IgD-negative memory B cell (primary cell): ENCODE measurements at regions not wholly inside any gene's neighbourhood (a gene's known extent, or its start where the extent isn't known, plus 50 kb on each side); places are given as distances from the start of the nearest gene placed in this dataset.

Experiments used
- H3K27ac Mint-ChIP-seq, 3 donors: one replicate each; pipeline ENCODE4 v1.8.0; 2020 to 2022; ENCODE audit warnings: mild to moderate bottlenecking in 3 of 3, mixed read lengths in 3 of 3, moderate library complexity in 1 of 3
- H3K27me3 Mint-ChIP-seq: one replicate; pipeline ENCODE4 v1.8.0; 2021; ENCODE audit warnings: mixed read lengths
- H3K36me3 Mint-ChIP-seq: one replicate; pipeline ENCODE4 v1.8.0; 2020; ENCODE audit warnings: mild to moderate bottlenecking, mixed read lengths
- H3K4me1 Mint-ChIP-seq, 3 donors: one replicate each; pipeline ENCODE4 v1.8.0; 2020 to 2022; ENCODE audit warnings: mixed read lengths in 3 of 3, mild to moderate bottlenecking in 1 of 3
- H3K4me3 Mint-ChIP-seq, 4 donors: one replicate each; pipeline ENCODE4 v1.8.0; 2020 to 2022; ENCODE audit warnings: mild to moderate bottlenecking in 4 of 4, mixed read lengths in 4 of 4, moderate library complexity in 3 of 4
- H3K9me3 Mint-ChIP-seq, 3 donors: one replicate each; pipeline ENCODE4 v1.8.0; 2020 to 2021; ENCODE audit warnings: mixed read lengths in 3 of 3, mild to moderate bottlenecking in 1 of 3

GRCh38 chr18:51525453-51526225, 328.2 kb upstream of the MEX3C start:
- Mint-ChIP-seq H3K9me3 (peaks cover 0 to 1% (median 0%) of the 10 kb centered on the region in 3 donors), H3K27ac (no peak overlapping the region), H3K4me1 (no peaks in the 10 kb centered on the region), H3K36me3 (no peaks in the 10 kb centered on the region), H3K4me3 (peak overlapping the region in 1 of 4 donors; percentile 62), H3K27me3 (peaks cover 1% of the 10 kb centered on the region)

- no peaks in the 10 kb centered on the region for H3K4me1 Mint-ChIP-seq
- H3K36me3 Mint-ChIP-seq: no peaks in the 10 kb centered on the region
- no peak overlapping the region for H3K4me3 Mint-ChIP-seq
- peaks cover 0 to 3% (median 3%) of the 10 kb centered on the region in 3 donors for H3K9me3 Mint-ChIP-seq
- peaks cover 1% of the 10 kb centered on the region for H3K27me3 Mint-ChIP-seq
- H3K27ac Mint-ChIP-seq: no peak overlapping the region
Measured at GRCh38 chr18:51527826-51528225, 330.3 kb upstream of the MEX3C start.

DNA sequence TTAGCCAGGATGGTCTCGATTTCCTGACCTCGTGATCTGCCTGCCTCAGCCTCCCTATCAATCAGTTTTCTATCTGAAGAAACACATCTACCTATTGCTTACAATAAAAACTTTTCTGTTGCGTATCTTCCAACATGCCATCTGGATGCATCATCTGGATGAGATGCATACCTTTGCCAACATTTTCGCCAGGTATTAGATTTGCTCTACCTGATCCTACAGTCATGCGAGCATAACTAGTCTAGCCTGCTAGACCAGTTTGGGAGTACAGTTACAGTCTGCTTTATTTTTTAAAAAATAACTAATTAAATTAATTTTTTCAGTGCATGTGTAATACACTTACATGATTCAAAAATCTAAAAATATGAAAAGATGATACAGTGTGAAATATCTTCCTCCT, 334.0 kb upstream of the MEX3C start:
- Mint-ChIP-seq H3K9me3 (peaks cover 0 to 7% (median 7%) of the 10 kb centered on the region in 3 donors), H3K36me3 (no peaks in the 10 kb centered on the region), H3K27ac (no peak overlapping the region), H3K27me3 (peaks cover 1% of the 10 kb centered on the region), H3K4me1 (no peaks in the 10 kb centered on the region), H3K4me3 (no peak overlapping the region)

- peaks cover 0 to 9% (median 7%) of the 10 kb centered on the region in 3 donors for H3K9me3 Mint-ChIP-seq
- peaks cover 3 to 7% (median 4%) of the 10 kb centered on the region in 3 donors for H3K4me1 Mint-ChIP-seq
- peak overlapping the region in 1 of 4 donors; percentile 71 for H3K4me3 Mint-ChIP-seq
- H3K36me3 Mint-ChIP-seq: peaks cover 1% of the 10 kb centered on the region
- H3K27ac Mint-ChIP-seq: no peak overlapping the region
- H3K27me3 Mint-ChIP-seq: no peaks in the 10 kb centered on the region
Measured at GRCh38 chr18:51537487-51537886, 340.0 kb upstream of the MEX3C start.

DNA sequence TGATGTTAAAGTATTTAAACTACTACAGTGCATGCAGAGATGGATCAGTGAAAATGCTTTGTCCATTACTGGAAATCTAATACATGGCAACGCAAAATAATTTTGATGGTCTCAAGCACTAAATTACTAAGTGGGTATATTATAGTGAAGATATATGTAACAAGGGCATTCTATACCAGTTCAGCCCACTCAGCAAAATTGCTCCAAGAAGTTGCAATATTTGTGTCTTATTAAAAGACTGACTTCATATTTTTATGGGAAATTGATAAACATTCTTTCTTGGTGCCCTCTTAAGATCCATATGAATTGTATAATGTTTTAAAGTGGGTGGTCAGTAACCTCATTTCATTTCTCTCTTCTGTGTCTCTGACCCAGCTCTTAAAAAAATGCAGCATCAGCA, 343.1 kb upstream of the MEX3C start:
- H3K9me3 Mint-ChIP-seq: peaks cover 0 to 3% (median 0%) of the 10 kb centered on the region in 3 donors
- peaks cover 3 to 7% (median 4%) of the 10 kb centered on the region in 3 donors for H3K4me1 Mint-ChIP-seq
- H3K36me3 Mint-ChIP-seq: peaks cover 1% of the 10 kb centered on the region
- no peak overlapping the region for H3K27ac Mint-ChIP-seq
- no peaks in the 10 kb centered on the region for H3K27me3 Mint-ChIP-seq
- H3K4me3 Mint-ChIP-seq: no peak overlapping the region

DNA sequence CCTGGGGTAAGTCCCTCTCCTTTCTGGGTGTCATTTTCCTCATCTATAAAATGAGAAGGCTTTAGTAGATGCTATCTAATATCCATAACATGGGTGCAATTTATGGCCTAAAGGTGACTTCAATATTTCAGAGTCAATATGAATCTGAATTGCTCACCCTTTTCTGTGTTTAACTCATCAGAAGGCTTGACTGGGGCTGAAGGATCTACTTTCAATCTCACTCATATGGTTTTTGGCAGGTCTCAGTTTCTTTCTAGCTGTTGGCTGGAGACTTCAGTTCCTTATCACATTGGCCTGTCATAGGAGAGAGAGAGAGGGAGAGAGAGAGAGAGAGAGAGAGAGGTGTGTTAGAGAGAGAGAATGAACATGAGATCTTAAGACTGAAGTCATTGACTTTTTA, 343.7 kb upstream of the MEX3C start:
- peaks cover 0 to 3% (median 0%) of the 10 kb centered on the region in 3 donors for H3K9me3 Mint-ChIP-seq

DNA sequence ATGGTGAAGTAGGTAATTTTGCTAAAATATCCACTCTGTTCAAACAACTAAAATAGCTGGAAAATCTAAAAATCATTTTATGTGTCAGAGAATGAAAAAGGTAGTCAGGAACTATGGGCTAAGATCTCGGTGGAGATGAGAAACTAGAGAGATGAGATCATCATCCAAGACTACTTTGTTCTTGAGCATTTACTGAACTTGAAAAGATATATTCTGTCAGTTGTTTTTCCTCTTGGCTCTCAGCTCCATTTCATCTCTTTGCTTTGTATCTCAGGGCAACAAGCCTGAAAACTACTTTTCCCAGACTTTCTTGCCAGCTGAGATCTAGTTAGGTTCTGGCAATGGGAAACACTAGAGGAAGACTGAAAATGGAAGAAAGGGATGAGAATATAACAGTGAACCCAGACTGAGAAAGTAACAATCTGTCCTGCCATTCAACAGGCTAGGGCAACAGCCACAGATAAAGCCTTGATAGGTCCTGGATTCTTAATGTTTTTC, 346.2 kb upstream of the MEX3C start:
- Mint-ChIP-seq H3K4me3 (no peak overlapping the region), H3K27me3 (no peaks in the 10 kb centered on the region), H3K36me3 (peaks cover 1% of the 10 kb centered on the region), H3K27ac (no peak overlapping the region), H3K4me1 (peaks cover 0 to 3% (median 0%) of the 10 kb centered on the region in 3 donors), H3K9me3 (peaks cover 0 to 3% (median 0%) of the 10 kb centered on the region in 3 donors)

More for the DNA sequence above, 343.7 kb upstream of the MEX3C start:
- H3K27me3 Mint-ChIP-seq: no peaks in the 10 kb centered on the region
- peaks cover 3 to 7% (median 4%) of the 10 kb centered on the region in 3 donors for H3K4me1 Mint-ChIP-seq
- no peak overlapping the region for H3K27ac Mint-ChIP-seq
- no peak overlapping the region for H3K4me3 Mint-ChIP-seq
- H3K36me3 Mint-ChIP-seq: peaks cover 1% of the 10 kb centered on the region

- Mint-ChIP-seq H3K36me3 (no peaks in the 10 kb centered on the region), H3K4me3 (no peak overlapping the region), H3K9me3 (no peaks in the 10 kb centered on the region), H3K4me1 (peaks cover 0 to 2% (median 0%) of the 10 kb centered on the region in 3 donors), H3K27me3 (no peaks in the 10 kb centered on the region), H3K27ac (no peak overlapping the region)
Measured at GRCh38 chr18:51545446-51545845, 348.0 kb upstream of the MEX3C start.

DNA sequence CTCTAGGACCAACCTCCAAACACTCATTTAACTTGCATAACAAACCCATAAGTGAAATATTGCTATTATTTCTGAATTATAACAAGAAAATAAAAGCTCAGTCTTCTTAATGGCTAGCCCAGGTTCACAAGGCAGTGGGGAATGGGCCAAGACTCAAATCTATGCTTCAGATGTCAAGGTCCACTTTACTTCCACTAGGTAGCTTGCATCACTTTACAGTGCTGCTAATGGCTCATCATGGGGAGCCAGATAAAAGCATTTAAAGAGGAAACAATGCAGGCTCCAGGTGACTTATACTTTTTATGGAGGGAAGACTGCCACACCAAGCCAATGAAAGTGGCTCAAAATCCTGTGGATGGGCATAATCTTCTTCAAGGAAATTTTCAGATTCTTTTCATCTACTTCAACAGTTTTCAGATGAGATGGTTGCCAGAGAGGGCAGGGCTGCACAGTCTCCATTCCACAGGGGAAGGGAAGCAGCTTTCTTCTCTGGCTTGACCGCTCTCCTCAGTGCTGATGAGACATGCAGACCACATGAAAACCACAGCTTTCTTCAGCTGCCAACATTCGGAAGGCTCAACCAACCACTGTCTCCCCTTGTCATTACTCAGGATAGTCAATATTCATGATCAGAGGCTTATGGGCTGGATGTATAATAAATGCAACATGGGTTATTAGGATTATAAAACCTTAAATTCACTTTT, 361.9 kb upstream of the MEX3C start:
- Mint-ChIP-seq H3K9me3 (peaks cover 2 to 6% (median 6%) of the 10 kb centered on the region in 3 donors), H3K27ac (no peak overlapping the region), H3K4me3 (no peak overlapping the region), H3K36me3 (no peaks in the 10 kb centered on the region), H3K4me1 (no peaks in the 10 kb centered on the region), H3K27me3 (peaks cover 16% of the 10 kb centered on the region)

DNA sequence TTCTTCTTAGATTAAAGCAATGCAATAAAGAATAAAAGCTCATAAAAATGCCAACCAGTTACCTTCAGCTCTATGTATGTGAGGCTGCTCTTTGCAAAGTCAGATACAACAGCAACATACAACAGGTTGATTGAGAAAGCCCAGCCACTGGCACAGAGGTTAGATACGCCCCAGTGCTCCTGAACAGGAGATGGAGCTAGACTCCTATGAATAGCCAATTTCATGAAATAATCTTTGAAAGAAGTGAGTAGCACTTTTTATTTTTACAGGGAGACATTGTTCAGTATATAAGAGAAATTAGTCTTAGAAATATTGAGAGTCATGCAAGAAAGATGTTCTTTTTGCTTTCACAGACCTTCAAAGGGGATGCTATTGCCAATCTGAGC, 362.4 kb upstream of the MEX3C start:
- H3K4me3 Mint-ChIP-seq: no peak overlapping the region
- H3K4me1 Mint-ChIP-seq: no peaks in the 10 kb centered on the region
- H3K9me3 Mint-ChIP-seq: peaks cover 2 to 5% (median 4%) of the 10 kb centered on the region in 3 donors
- H3K27me3 Mint-ChIP-seq: peaks cover 16% of the 10 kb centered on the region
- no peaks in the 10 kb centered on the region for H3K36me3 Mint-ChIP-seq
- H3K27ac Mint-ChIP-seq: no peak overlapping the region

- Mint-ChIP-seq H3K27ac (peak overlapping the region in 1 of 3 donors; percentile 17), H3K27me3 (peaks cover 16% of the 10 kb centered on the region), H3K9me3 (peaks cover 0 to 3% (median 2%) of the 10 kb centered on the region in 3 donors), H3K36me3 (no peaks in the 10 kb centered on the region), H3K4me1 (no peaks in the 10 kb centered on the region), H3K4me3 (no peak overlapping the region)
Measured at GRCh38 chr18:51561821-51562220, 364.3 kb upstream of the MEX3C start.

GRCh38 chr18:51562866-51563265, 365.4 kb upstream of the MEX3C start:
- Mint-ChIP-seq H3K27me3 (peaks cover 12% of the 10 kb centered on the region), H3K9me3 (peaks cover 0 to 3% (median 0%) of the 10 kb centered on the region in 3 donors), H3K4me3 (no peak overlapping the region), H3K36me3 (no peaks in the 10 kb centered on the region), H3K4me1 (no peaks in the 10 kb centered on the region), H3K27ac (no peak overlapping the region)

DNA sequence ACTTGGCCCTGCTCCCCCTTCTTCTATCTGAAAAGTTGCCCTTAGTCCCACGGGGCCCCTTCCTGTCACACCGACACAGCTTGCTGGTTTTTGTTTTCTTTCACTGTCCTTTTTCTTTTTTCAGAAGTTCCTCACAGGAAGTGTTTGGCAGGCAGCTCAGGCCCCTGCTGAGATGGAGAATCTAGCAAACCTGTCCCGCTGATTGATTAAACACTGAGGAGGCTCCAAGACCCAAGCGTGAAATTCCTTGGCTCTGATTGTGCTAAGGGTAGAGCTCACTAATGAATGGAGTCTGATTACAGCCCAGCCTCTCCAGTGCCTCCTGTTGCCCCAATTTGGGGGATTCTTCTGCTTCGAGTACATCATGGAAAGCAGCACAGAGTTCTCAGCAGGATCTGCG, 365.9 kb upstream of the MEX3C start:
- peaks cover 12% of the 10 kb centered on the region for H3K27me3 Mint-ChIP-seq
- H3K4me3 Mint-ChIP-seq: no peak overlapping the region
- H3K4me1 Mint-ChIP-seq: no peaks in the 10 kb centered on the region
- H3K27ac Mint-ChIP-seq: no peak overlapping the region
- H3K36me3 Mint-ChIP-seq: no peaks in the 10 kb centered on the region
- H3K9me3 Mint-ChIP-seq: peaks cover 0 to 3% (median 0%) of the 10 kb centered on the region in 3 donors

DNA sequence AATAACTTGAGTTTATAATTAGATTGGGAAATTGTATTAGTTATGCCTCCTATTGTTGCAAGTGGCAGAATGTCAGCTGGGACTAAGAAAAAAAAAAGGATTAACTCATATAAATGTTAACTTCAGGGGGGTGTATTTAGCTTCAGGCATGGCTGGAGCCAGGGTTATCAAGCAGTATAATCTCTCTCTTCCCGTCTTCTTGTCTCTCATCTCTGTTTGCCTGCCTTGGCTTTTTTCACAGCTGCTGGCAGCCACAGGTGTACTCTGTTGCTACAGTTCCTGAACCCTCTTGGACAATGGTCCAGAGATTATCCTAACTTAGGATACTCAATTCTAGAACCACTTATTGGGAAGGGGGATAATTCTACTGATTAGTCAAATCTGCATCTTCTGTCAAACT, 370.7 kb upstream of the MEX3C start:
- H3K4me3 Mint-ChIP-seq: no peak overlapping the region
- no peak overlapping the region for H3K27ac Mint-ChIP-seq
- H3K4me1 Mint-ChIP-seq: no peaks in the 10 kb centered on the region
- H3K9me3 Mint-ChIP-seq: peaks cover 0 to 1% (median 0%) of the 10 kb centered on the region in 3 donors
- peaks cover 7% of the 10 kb centered on the region for H3K27me3 Mint-ChIP-seq
- H3K36me3 Mint-ChIP-seq: no peaks in the 10 kb centered on the region

GRCh38 chr18:51569153-51569552, 371.7 kb upstream of the MEX3C start:
- peaks cover 0 to 5% (median 0%) of the 10 kb centered on the region in 3 donors for H3K9me3 Mint-ChIP-seq
- no peaks in the 10 kb centered on the region for H3K4me1 Mint-ChIP-seq
- H3K4me3 Mint-ChIP-seq: no peak overlapping the region
- no peaks in the 10 kb centered on the region for H3K36me3 Mint-ChIP-seq
- no peak overlapping the region for H3K27ac Mint-ChIP-seq
- peaks cover 5% of the 10 kb centered on the region for H3K27me3 Mint-ChIP-seq
